GM19324 (cell line): ENCODE measurements at regions not wholly inside any gene's neighbourhood (a gene's known extent, or its start where the extent isn't known, plus 50 kb on each side); places are given as distances from the start of the nearest gene placed in this dataset.

Experiments
- ATAC-seq: cut with Tn5 transposase; IDR thresholded peaks from one replicate; pipeline ENCODE4 v1.9.1; 2021; ENCODE audit warnings: mild to moderate bottlenecking, moderate library complexity; ENCODE audit not compliant: unreplicated experiment, low FRiP score

DNA sequence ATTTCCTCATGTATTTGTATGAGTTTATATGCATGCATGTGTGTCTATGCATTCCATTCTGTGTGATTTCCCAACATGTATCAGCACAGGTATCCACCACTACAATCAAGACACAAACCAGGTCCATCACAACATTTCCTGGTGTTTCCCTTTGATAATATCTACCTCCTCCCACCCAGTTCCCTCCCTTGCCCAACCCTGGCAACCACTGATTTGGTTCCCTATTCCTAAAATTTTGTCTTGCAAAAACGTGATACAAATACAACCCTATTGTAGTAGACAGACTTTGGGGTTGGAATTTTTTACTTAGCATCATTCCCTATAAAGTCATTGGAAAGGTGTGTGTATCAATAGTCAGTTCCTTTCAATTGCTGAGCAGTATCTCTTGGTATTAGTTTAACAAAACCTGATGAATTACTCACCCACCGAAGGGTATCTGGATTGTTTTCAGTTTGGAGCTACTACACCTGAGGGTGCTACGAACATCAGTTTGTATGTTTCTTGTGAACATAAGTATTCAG lies 51.8 kb upstream of the IGLL5 start:
- no peak for ATAC-seq

DNA sequence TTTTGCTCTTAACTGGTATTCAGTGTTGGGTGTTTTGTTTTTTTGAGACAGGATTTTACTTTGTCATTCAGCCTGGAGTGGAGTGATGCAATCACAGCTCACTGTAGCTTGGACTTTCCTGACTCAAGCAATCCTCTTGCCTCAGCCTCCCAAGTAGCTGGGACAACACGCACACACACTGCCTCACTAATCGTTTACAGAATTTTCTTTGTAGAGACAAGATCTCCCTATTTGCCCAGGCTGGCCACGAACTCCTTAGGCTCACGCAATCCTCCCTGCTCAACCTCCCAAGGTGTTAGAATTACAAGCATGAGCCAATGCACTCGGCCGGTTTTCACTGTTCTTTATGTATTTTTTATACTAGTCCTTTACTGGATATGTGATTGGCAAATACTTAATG lies 51.0 kb upstream of the IGLL5 start:
- ATAC-seq, result no peak
